ENCODE measurements at regions not wholly inside any gene's neighbourhood (a gene's known extent, or its start where the extent isn't known, plus 50 kb on each side); places are given as distances from the start of the nearest gene placed in this dataset.

- H3K27me3 ChIP-seq (ENCODE audit: control insufficient read depth in 4 of 4, insufficient read depth in 4 of 4, low read length in 3 of 4), result peaks cover 0 to 2% (median 0%) of the 10 kb centered on the region in 4 donors
- DNase-seq (ENCODE audit: low spot score), result no peak
- H3K36me3 ChIP-seq (ENCODE audit: control insufficient read depth in 4 of 4, insufficient read depth in 3 of 4, low read depth in 1 of 4, low read length in 3 of 4), result no peaks in the 10 kb centered on the region
- WGBS, result 98% methylated on average over 9 of the region's 9 CpGs
- peaks cover 0 to 3% (median under 1%) of the 10 kb centered on the region in 4 donors for H3K4me1 ChIP-seq (ENCODE audit: control insufficient read depth in 4 of 4, insufficient read depth in 4 of 4, low read length in 3 of 4)
- TF ChIP-seq TAF1 (conservative IDR thresholded peaks at IDR 0.05) (no peak), FOXA1 (IDR thresholded peaks at IDR 0.05) (no peak), RAD21 (IDR thresholded peaks at IDR 0.05) (no peak), HNF4A (conservative IDR thresholded peaks at IDR 0.05) (no peak), FOXA2 (IDR thresholded peaks at IDR 0.05) (no peak), GABPA (IDR thresholded peaks at IDR 0.05 in 1 of 2, conservative IDR thresholded peaks at IDR 0.05 in 1 of 2) (no peak), RXRA (IDR thresholded peaks at IDR 0.05) (no peak), JUND (IDR thresholded peaks at IDR 0.05) (no peak), EGR1 (IDR thresholded peaks at IDR 0.05; ENCODE audit: low read depth in 2 of 2) (no peak), YY1 (IDR thresholded peaks at IDR 0.05) (no peak)
- TF ChIP-seq, protein P1, sequence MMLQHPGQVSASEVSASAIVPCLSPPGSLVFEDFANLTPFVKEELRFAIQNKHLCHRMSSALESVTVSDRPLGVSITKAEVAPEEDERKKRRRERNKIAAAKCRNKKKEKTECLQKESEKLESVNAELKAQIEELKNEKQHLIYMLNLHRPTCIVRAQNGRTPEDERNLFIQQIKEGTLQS (IDR thresholded peaks at IDR 0.05), result no peak
- TF ChIP-seq, protein P2, sequence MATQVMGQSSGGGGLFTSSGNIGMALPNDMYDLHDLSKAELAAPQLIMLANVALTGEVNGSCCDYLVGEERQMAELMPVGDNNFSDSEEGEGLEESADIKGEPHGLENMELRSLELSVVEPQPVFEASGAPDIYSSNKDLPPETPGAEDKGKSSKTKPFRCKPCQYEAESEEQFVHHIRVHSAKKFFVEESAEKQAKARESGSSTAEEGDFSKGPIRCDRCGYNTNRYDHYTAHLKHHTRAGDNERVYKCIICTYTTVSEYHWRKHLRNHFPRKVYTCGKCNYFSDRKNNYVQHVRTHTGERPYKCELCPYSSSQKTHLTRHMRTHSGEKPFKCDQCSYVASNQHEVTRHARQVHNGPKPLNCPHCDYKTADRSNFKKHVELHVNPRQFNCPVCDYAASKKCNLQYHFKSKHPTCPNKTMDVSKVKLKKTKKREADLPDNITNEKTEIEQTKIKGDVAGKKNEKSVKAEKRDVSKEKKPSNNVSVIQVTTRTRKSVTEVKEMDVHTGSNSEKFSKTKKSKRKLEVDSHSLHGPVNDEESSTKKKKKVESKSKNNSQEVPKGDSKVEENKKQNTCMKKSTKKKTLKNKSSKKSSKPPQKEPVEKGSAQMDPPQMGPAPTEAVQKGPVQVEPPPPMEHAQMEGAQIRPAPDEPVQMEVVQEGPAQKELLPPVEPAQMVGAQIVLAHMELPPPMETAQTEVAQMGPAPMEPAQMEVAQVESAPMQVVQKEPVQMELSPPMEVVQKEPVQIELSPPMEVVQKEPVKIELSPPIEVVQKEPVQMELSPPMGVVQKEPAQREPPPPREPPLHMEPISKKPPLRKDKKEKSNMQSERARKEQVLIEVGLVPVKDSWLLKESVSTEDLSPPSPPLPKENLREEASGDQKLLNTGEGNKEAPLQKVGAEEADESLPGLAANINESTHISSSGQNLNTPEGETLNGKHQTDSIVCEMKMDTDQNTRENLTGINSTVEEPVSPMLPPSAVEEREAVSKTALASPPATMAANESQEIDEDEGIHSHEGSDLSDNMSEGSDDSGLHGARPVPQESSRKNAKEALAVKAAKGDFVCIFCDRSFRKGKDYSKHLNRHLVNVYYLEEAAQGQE (IDR thresholded peaks at IDR 0.05), result no peak
- no peaks in the 10 kb centered on the region for H3K9me3 ChIP-seq (ENCODE audit: control insufficient read depth in 4 of 4, low read length in 3 of 4)
- H3K27ac ChIP-seq (ENCODE audit: low read depth in 1 of 2, low read length in 2 of 2), result no peak overlapping the region
- no peak overlapping the region for H3K4me3 ChIP-seq (ENCODE audit: low read depth in 1 of 3, low read length in 3 of 3)
- no peak overlapping the region for H3K9ac ChIP-seq (ENCODE audit: low read depth in 1 of 2, low read length in 2 of 2)
These were observed 167.1 kb upstream of the CXCL13 start for GRCh38 chr4:77438549-77438948.

DNA sequence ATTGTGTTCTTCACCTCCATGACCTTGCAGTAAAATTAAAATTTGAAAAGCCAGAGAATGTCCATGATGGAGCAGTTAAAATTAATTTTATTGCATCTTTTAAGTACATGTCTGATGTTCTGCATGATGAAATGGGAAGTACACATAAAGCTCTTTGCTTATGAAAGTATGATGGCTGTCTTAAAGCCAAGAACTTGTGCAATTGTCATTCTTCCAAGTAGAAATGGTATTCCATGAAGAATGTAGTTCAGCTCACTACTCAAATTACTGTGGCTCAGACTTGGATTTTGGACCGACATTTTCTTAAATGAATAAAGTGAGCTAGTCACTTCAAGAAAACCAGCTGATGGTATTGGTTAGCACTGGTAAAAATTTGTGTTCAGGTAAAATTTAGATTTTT lies 161.7 kb upstream of the CXCL13 start:
- Histone ChIP-seq H3K27ac (ENCODE audit: low read depth in 1 of 2, low read length in 2 of 2) (no peak overlapping the region), H3K9me3 (ENCODE audit: control insufficient read depth in 4 of 4, low read length in 3 of 4) (no peaks in the 10 kb centered on the region), H3K27me3 (ENCODE audit: control insufficient read depth in 4 of 4, insufficient read depth in 4 of 4, low read length in 3 of 4) (peaks cover 0 to 2% (median 0%) of the 10 kb centered on the region in 4 donors), H3K36me3 (ENCODE audit: control insufficient read depth in 4 of 4, insufficient read depth in 3 of 4, low read depth in 1 of 4, low read length in 3 of 4) (no peaks in the 10 kb centered on the region), H3K4me1 (ENCODE audit: control insufficient read depth in 4 of 4, insufficient read depth in 4 of 4, low read length in 3 of 4) (no peaks in the 10 kb centered on the region), H3K9ac (ENCODE audit: low read depth in 1 of 2, low read length in 2 of 2) (no peak overlapping the region), H3K4me3 (ENCODE audit: low read depth in 1 of 3, low read length in 3 of 3) (no peak overlapping the region)
- DNase-seq (ENCODE audit: low spot score), result no peak
- TF ChIP-seq RXRA (IDR thresholded peaks at IDR 0.05) (no peak), SP1 (IDR thresholded peaks at IDR 0.05) (no peak), HNF4G (IDR thresholded peaks at IDR 0.05) (no peak), FOXA1 (IDR thresholded peaks at IDR 0.05) (no peak), FOXA2 (IDR thresholded peaks at IDR 0.05) (no peak), JUND (IDR thresholded peaks at IDR 0.05) (no peak), NR2F2 (IDR thresholded peaks at IDR 0.05) (no peak), GABPA (IDR thresholded peaks at IDR 0.05 in 1 of 2, conservative IDR thresholded peaks at IDR 0.05 in 1 of 2) (no peak), RAD21 (IDR thresholded peaks at IDR 0.05) (no peak)
- TF ChIP-seq, protein P2 (IDR thresholded peaks at IDR 0.05), result no peak
- TF ChIP-seq, protein P3, sequence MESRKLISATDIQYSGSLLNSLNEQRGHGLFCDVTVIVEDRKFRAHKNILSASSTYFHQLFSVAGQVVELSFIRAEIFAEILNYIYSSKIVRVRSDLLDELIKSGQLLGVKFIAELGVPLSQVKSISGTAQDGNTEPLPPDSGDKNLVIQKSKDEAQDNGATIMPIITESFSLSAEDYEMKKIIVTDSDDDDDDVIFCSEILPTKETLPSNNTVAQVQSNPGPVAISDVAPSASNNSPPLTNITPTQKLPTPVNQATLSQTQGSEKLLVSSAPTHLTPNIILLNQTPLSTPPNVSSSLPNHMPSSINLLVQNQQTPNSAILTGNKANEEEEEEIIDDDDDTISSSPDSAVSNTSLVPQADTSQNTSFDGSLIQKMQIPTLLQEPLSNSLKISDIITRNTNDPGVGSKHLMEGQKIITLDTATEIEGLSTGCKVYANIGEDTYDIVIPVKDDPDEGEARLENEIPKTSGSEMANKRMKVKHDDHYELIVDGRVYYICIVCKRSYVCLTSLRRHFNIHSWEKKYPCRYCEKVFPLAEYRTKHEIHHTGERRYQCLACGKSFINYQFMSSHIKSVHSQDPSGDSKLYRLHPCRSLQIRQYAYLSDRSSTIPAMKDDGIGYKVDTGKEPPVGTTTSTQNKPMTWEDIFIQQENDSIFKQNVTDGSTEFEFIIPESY (IDR thresholded peaks at IDR 0.05), result no peak
- TF ChIP-seq, protein P1 (IDR thresholded peaks at IDR 0.05), result no peak
- 89% methylated on average over 1 of the region's 1 CpG for WGBS
